ENCODE measurements at regions not wholly inside any gene's neighbourhood (a gene's known extent, or its start where the extent isn't known, plus 50 kb on each side); places are given as distances from the start of the nearest gene placed in this dataset.

DNA sequence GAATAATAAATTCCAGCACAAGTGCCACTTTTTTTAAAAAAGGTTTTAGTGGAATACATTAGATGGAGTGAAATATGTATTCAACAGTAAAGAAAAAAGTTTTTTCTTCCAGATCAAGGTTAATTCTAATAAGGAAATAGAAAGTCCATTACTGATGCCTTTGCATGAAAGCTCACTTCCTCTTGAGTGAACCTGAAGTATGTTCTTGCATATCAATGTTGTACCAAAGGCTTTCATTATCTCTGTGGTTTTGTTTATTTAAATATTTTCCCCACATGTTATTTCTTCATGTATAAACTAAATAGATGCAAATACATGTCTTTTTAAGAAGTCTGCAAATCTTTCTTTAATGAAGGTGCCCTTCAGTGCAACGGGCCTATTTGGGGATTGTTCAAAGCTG lies 307.9 kb downstream of the C4orf33 start:
- no peak overlapping the region for H3K9ac ChIP-seq (ENCODE audit: insufficient read length, low read depth)

DNA sequence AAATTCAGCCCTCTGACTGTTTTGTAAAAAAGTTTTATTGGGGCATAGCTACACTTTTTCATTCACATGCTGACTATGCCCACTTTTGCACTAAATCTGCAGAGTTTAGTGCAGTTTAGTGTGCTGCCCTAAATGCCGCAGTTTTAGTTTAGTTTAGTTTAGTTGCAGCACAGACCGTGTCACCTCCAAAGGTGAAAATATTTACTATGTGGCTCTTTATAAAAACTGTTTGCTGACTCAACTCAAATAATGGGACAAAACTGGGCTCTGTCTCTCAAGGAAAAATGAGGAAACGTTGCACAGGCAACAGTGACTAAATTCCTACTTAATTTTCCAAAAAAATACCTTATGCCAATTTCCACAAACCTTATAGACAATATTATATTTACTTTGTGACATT lies 314.2 kb downstream of the C4orf33 start:
- Histone ChIP-seq H3K27me3 (ENCODE audit: insufficient read depth, insufficient read length) (no peaks in the 10 kb centered on the region), H3K4me1 (ENCODE audit: insufficient read depth, insufficient read length) (no peaks in the 10 kb centered on the region), H3K9ac (ENCODE audit: insufficient read length, low read depth) (no peak overlapping the region), H3K36me3 (ENCODE audit: insufficient read depth, insufficient read length, low read length) (no peaks in the 10 kb centered on the region), H3K9me3 (ENCODE audit: insufficient read depth, low read length) (no peaks in the 10 kb centered on the region), H3K4me3 (ENCODE audit: insufficient read length, low read depth) (no peak overlapping the region)
- DNase-seq (ENCODE audit: low read depth, low spot score), result no peak
- TF ChIP-seq SUZ12 (IDR thresholded peaks at IDR 0.05; ENCODE audit: extremely low read depth, insufficient read depth, insufficient read length) (no peak), ZNF274 (IDR thresholded peaks at IDR 0.05; ENCODE audit: low read depth, low read length) (no peak), YY1 (IDR thresholded peaks at IDR 0.05; ENCODE audit: insufficient read depth, insufficient read length) (no peak)

More for the DNA sequence above, 307.9 kb downstream of the C4orf33 start:
- Histone ChIP-seq H3K4me1 (ENCODE audit: insufficient read depth, insufficient read length) (no peaks in the 10 kb centered on the region), H3K4me3 (ENCODE audit: insufficient read length, low read depth) (no peak overlapping the region), H3K36me3 (ENCODE audit: insufficient read depth, insufficient read length, low read length) (no peaks in the 10 kb centered on the region), H3K9me3 (ENCODE audit: insufficient read depth, low read length) (no peaks in the 10 kb centered on the region), H3K27me3 (ENCODE audit: insufficient read depth, insufficient read length) (no peaks in the 10 kb centered on the region)
- no peak for TF ChIP-seq YY1 (IDR thresholded peaks at IDR 0.05; ENCODE audit: insufficient read depth, insufficient read length)
- no peak for TF ChIP-seq SUZ12 (IDR thresholded peaks at IDR 0.05; ENCODE audit: extremely low read depth, insufficient read depth, insufficient read length)
- TF ChIP-seq ZNF274 (IDR thresholded peaks at IDR 0.05; ENCODE audit: low read depth, low read length), result no peak
- DNase-seq (ENCODE audit: low read depth, low spot score), result no peak

DNA sequence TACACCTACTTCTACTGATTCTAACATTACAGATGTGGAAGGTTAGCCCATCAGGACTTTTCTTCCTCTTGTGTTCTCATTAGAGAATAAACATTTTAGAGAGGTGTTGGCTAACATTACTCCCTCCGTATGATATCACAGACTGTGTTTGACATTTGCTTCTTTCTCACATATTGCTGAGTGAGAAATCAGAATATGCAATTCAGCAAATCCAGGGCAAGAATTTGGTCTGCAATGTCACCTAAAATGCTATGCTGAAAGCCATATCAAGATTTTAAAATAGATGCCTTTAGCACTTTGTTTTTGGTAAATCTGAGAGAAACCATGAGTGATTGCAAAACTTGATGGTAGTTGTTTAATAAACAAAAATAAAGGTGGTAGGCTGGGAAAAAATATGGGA lies 319.1 kb downstream of the C4orf33 start:
- Histone ChIP-seq H3K4me3 (ENCODE audit: insufficient read length, low read depth) (no peak overlapping the region), H3K4me1 (ENCODE audit: insufficient read depth, insufficient read length) (no peaks in the 10 kb centered on the region), H3K9me3 (ENCODE audit: insufficient read depth, low read length) (no peaks in the 10 kb centered on the region), H3K36me3 (ENCODE audit: insufficient read depth, insufficient read length, low read length) (no peaks in the 10 kb centered on the region), H3K27me3 (ENCODE audit: insufficient read depth, insufficient read length) (no peaks in the 10 kb centered on the region), H3K9ac (ENCODE audit: insufficient read length, low read depth) (no peak overlapping the region)
- TF ChIP-seq ZNF274 (IDR thresholded peaks at IDR 0.05; ENCODE audit: low read depth, low read length) (no peak), YY1 (IDR thresholded peaks at IDR 0.05; ENCODE audit: insufficient read depth, insufficient read length) (no peak), SUZ12 (IDR thresholded peaks at IDR 0.05; ENCODE audit: extremely low read depth, insufficient read depth, insufficient read length) (no peak)
- DNase-seq (ENCODE audit: low read depth, low spot score), result no peak

DNA sequence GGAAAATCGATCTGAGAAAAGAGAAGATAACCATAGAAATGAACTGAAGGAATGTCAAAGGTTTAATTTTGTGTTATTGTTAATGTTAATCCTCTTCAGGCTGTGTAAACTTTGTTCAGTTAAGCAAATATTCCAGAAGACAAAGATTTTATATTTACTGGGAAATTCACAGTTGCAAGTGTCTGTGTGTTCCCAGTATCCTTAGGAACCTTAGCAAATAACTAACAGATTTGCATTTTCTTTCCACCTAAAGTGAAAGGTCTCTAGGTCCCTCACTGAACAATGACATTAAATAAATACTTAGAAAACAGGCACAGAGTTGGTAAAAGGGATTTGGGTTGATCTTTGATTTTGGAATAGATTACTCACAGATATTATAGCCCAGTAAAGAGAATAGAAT lies 324.7 kb downstream of the C4orf33 start:
- DNase-seq (ENCODE audit: low read depth, low spot score), result no peak

DNA sequence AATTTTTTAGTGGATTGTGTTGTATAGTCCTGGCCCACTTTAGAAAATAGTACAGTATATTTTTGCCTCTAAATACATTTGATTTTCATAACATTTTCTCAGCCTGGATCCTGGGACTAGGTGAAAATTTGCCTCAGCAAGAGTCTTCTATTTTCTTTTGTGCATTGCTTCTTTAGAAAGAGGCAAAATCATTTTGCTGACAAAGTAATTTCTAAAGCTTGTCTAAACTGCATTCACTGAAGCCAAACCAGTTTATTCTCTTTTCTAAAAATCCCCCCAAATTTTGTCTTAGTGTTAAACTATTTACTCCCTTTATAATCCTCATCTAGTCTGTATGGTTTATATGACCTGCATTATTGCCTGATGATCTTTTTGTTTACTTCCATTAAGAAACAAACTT lies 326.3 kb downstream of the C4orf33 start:
- TF ChIP-seq ZNF274 (IDR thresholded peaks at IDR 0.05; ENCODE audit: low read depth, low read length) (no peak), SUZ12 (IDR thresholded peaks at IDR 0.05; ENCODE audit: extremely low read depth, insufficient read depth, insufficient read length) (no peak), YY1 (IDR thresholded peaks at IDR 0.05; ENCODE audit: insufficient read depth, insufficient read length) (no peak)
- no peak overlapping the region for H3K9ac ChIP-seq (ENCODE audit: insufficient read length, low read depth)
- no peak for DNase-seq (ENCODE audit: low read depth, low spot score)
- H3K4me1 ChIP-seq (ENCODE audit: insufficient read depth, insufficient read length), result no peaks in the 10 kb centered on the region
- no peaks in the 10 kb centered on the region for H3K9me3 ChIP-seq (ENCODE audit: insufficient read depth, low read length)
- no peaks in the 10 kb centered on the region for H3K27me3 ChIP-seq (ENCODE audit: insufficient read depth, insufficient read length)
- H3K4me3 ChIP-seq (ENCODE audit: insufficient read length, low read depth), result no peak overlapping the region
- H3K36me3 ChIP-seq (ENCODE audit: insufficient read depth, insufficient read length, low read length), result no peaks in the 10 kb centered on the region

More for the DNA sequence above, 324.7 kb downstream of the C4orf33 start:
- Histone ChIP-seq H3K27me3 (ENCODE audit: insufficient read depth, insufficient read length) (no peaks in the 10 kb centered on the region), H3K4me3 (ENCODE audit: insufficient read length, low read depth) (no peak overlapping the region), H3K4me1 (ENCODE audit: insufficient read depth, insufficient read length) (no peaks in the 10 kb centered on the region), H3K9ac (ENCODE audit: insufficient read length, low read depth) (no peak overlapping the region), H3K9me3 (ENCODE audit: insufficient read depth, low read length) (no peaks in the 10 kb centered on the region), H3K36me3 (ENCODE audit: insufficient read depth, insufficient read length, low read length) (no peaks in the 10 kb centered on the region)
- TF ChIP-seq SUZ12 (IDR thresholded peaks at IDR 0.05; ENCODE audit: extremely low read depth, insufficient read depth, insufficient read length) (no peak), ZNF274 (IDR thresholded peaks at IDR 0.05; ENCODE audit: low read depth, low read length) (no peak), YY1 (IDR thresholded peaks at IDR 0.05; ENCODE audit: insufficient read depth, insufficient read length) (no peak)

DNA sequence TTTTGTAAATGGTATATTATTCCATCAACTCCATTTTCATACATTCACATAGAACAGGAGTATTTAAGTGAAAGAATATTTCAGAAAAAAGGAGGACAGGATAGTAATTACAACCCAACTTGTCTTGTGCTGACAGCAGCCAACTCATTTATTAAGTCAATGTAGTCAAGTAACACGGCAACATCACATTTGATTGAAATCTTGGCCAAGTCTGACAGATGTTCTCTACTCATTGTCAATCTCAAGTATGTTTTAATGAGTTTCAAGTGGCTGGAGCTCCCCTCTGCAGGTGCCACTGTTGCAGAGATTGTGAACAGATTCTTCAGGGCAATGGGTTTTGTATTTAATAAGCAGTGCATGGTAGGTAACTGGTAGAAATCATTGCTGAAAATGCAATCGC lies 332.5 kb downstream of the C4orf33 start:
- H3K36me3 ChIP-seq (ENCODE audit: insufficient read depth, insufficient read length, low read length), result no peaks in the 10 kb centered on the region
- H3K4me1 ChIP-seq (ENCODE audit: insufficient read depth, insufficient read length), result no peaks in the 10 kb centered on the region
- no peaks in the 10 kb centered on the region for H3K9me3 ChIP-seq (ENCODE audit: insufficient read depth, low read length)
- DNase-seq (ENCODE audit: low read depth, low spot score), result no peak
- no peak overlapping the region for H3K4me3 ChIP-seq (ENCODE audit: insufficient read length, low read depth)
- TF ChIP-seq SUZ12 (IDR thresholded peaks at IDR 0.05; ENCODE audit: extremely low read depth, insufficient read depth, insufficient read length), result no peak
- no peak for TF ChIP-seq ZNF274 (IDR thresholded peaks at IDR 0.05; ENCODE audit: low read depth, low read length)
- no peak for TF ChIP-seq YY1 (IDR thresholded peaks at IDR 0.05; ENCODE audit: insufficient read depth, insufficient read length)
- H3K27me3 ChIP-seq (ENCODE audit: insufficient read depth, insufficient read length), result no peaks in the 10 kb centered on the region
- H3K9ac ChIP-seq (ENCODE audit: insufficient read length, low read depth), result no peak overlapping the region

DNA sequence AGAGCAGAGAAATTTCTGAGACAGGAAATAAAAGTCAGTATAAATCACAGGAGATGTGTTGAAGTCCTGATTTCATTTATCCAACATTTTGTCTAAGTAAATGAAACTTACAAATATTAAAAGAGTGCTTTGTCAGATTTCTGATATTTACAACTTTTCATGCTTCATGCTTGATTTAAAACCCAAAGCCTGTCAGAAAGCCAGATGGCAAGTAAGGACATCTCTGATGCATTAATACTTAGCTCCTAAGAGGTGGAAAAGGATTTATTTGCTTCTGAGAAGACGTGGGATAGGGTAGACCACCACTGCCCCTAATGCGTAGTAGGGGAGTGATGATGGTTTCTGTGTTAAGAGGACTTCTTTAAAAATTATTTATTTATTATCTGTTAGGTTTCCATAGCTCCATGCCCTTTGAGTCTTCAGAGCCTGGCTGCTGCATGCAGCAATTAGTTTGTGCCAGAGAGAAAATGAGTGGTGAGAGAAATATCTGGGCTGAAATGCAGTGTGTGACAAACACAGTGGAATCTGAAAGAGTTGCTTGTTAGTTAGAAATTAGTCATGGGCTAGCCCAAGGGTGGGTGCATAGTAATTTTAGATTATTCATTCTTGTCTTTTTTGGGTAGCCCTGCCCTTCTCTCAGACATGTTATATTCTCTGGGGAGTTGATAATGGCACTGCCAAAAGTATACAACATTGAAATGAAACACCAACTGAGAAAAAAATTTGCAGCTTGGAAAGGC lies 333.8 kb downstream of the C4orf33 start:
- no peak for DNase-seq (ENCODE audit: low read depth, low spot score)

More for the DNA sequence above, 333.8 kb downstream of the C4orf33 start:
- Histone ChIP-seq H3K27me3 (ENCODE audit: insufficient read depth, insufficient read length) (no peaks in the 10 kb centered on the region), H3K9ac (ENCODE audit: insufficient read length, low read depth) (no peak overlapping the region), H3K4me3 (ENCODE audit: insufficient read length, low read depth) (no peak overlapping the region), H3K36me3 (ENCODE audit: insufficient read depth, insufficient read length, low read length) (no peaks in the 10 kb centered on the region), H3K4me1 (ENCODE audit: insufficient read depth, insufficient read length) (no peaks in the 10 kb centered on the region), H3K9me3 (ENCODE audit: insufficient read depth, low read length) (no peaks in the 10 kb centered on the region)
- TF ChIP-seq SUZ12 (IDR thresholded peaks at IDR 0.05; ENCODE audit: extremely low read depth, insufficient read depth, insufficient read length) (no peak), ZNF274 (IDR thresholded peaks at IDR 0.05; ENCODE audit: low read depth, low read length) (no peak), YY1 (IDR thresholded peaks at IDR 0.05; ENCODE audit: insufficient read depth, insufficient read length) (no peak)
